Fibroblast of lung (primary cell): ENCODE measurements at regions not wholly inside any gene's neighbourhood (a gene's known extent, or its start where the extent isn't known, plus 50 kb on each side); places are given as distances from the start of the nearest gene placed in this dataset.
"Not testable (repeated sequence)": the region's sequence is repeated elsewhere in the genome, so short reads cannot be mapped to it uniquely, and the experiment has no call there.

Experiments used
- DNase-seq, 2 donors: peaks; one replicate each; pipeline versions ENCODE4 v3.0.0 to v3.0.0-alpha.2; 2010; ENCODE audit warnings: low read depth in 2 of 2
- H2AFZ ChIP-seq: 2 replicates; pipeline ENCODE4 v1.5.1; 2012; ENCODE audit warnings: low read length, control low read depth, inconsistent platforms
- H3K27ac ChIP-seq: 2 replicates; pipeline ENCODE4 v1.5.1; 2011; ENCODE audit warnings: low read length, control low read depth; ENCODE audit not compliant: insufficient read depth
- H3K27me3 ChIP-seq: 2 replicates; pipeline ENCODE4 v1.5.1; 2011; ENCODE audit warnings: mild to moderate bottlenecking, low read length; ENCODE audit not compliant: control insufficient read depth, insufficient read depth
- H3K36me3 ChIP-seq: 2 replicates; pipeline ENCODE4 v1.5.1; 2011; ENCODE audit warnings: low read length; ENCODE audit not compliant: control insufficient read depth, insufficient read depth
- H3K4me1 ChIP-seq: 2 replicates; pipeline ENCODE4 v1.5.1; 2011; ENCODE audit warnings: low read length; ENCODE audit not compliant: control insufficient read depth, insufficient read depth; ENCODE audit errors: extremely low read depth
- H3K4me2 ChIP-seq: 2 replicates; pipeline ENCODE4 v1.5.1; 2011; ENCODE audit warnings: low read length, control low read depth; ENCODE audit not compliant: insufficient read depth; ENCODE audit errors: extremely low read depth
- H3K4me3 ChIP-seq, 4 experiments: fragments of 200-600 bp in 1 of 4; sonication (generic) in 1 of 4; replicated peaks in 1 of 4; 2 replicates each; pipeline ENCODE4 v1.5.1; 2011 to 2016; ENCODE audit warnings: low read length in 4 of 4, low read depth in 3 of 4, mild to moderate bottlenecking in 3 of 4, control low read depth in 2 of 4, inconsistent platforms in 1 of 4, mixed read lengths in 1 of 4; ENCODE audit not compliant: insufficient read depth in 1 of 4; ENCODE audit errors: control extremely low read depth in 1 of 4
- H3K79me2 ChIP-seq: 2 replicates; pipeline ENCODE4 v1.5.1; 2012; ENCODE audit warnings: mild to moderate bottlenecking, low read length, inconsistent platforms; ENCODE audit not compliant: control insufficient read depth, insufficient read depth
- H3K9ac ChIP-seq: 2 replicates; pipeline ENCODE4 v1.5.1; 2011; ENCODE audit warnings: mild to moderate bottlenecking, low read length, control low read depth; ENCODE audit not compliant: insufficient read depth
- H3K9me3 ChIP-seq: 2 replicates; pipeline ENCODE4 v1.5.1; 2012; ENCODE audit warnings: low read depth, low read length; ENCODE audit not compliant: control insufficient read depth, insufficient read depth
- H4K20me1 ChIP-seq: 2 replicates; pipeline ENCODE4 v1.5.1; 2011; ENCODE audit warnings: low read length; ENCODE audit not compliant: control insufficient read depth, insufficient read depth; ENCODE audit errors: extremely low read depth
- EZH2 ChIP-seq: IDR thresholded peaks from 2 replicates; pipeline ENCODE4 v1.5.1; 2012; ENCODE audit warnings: low read length, control low read depth, mild to moderate bottlenecking; ENCODE audit errors: missing control alignments
- TF ChIP-seq, protein P1 (sequence below), 2 donors: IDR thresholded peaks in 1 of 2; conservative IDR thresholded peaks in 1 of 2; 1 replicate in 1 of 2; 2 replicates in 1 of 2; pipeline ENCODE4 v1.5.1; 2011 to 2012; ENCODE audit warnings: low read length in 2 of 2, control low read depth in 1 of 2, inconsistent platforms in 1 of 2, low read depth in 1 of 2, mild to moderate bottlenecking in 1 of 2

DNA sequence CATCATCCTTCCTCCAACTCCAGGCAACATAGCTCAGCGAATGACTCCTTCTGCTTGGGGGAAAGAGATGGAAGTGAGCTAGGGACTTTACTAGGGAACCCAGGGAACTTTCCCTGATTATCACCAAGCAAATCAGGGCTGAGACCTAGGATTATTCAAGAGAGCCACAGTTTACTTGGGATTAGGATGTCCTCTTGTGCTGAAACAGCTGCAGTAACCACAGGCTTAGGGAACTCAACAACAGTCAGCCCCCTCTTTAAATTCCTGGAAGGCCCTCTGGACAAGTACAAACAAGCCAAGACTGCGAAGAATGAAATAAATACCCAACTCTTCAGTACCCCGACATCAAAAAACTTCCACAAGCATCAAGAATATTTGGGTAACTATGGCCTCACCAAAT lies 700.9 kb downstream of the COL12A1 start:
- Histone ChIP-seq H2AFZ (no peak overlapping the region), H4K20me1 (no peaks in the 10 kb centered on the region), H3K27ac (no peak overlapping the region), H3K79me2 (no peaks in the 10 kb centered on the region), H3K4me3 (no peak overlapping the region), H3K4me2 (no peak overlapping the region), H3K9me3 (no peaks in the 10 kb centered on the region), H3K9ac (no peak overlapping the region), H3K36me3 (no peaks in the 10 kb centered on the region), H3K4me1 (no peaks in the 10 kb centered on the region), H3K27me3 (no peaks in the 10 kb centered on the region)
- DNase-seq: no peak
- TF ChIP-seq EZH2: no peak
- TF ChIP-seq, protein P1, sequence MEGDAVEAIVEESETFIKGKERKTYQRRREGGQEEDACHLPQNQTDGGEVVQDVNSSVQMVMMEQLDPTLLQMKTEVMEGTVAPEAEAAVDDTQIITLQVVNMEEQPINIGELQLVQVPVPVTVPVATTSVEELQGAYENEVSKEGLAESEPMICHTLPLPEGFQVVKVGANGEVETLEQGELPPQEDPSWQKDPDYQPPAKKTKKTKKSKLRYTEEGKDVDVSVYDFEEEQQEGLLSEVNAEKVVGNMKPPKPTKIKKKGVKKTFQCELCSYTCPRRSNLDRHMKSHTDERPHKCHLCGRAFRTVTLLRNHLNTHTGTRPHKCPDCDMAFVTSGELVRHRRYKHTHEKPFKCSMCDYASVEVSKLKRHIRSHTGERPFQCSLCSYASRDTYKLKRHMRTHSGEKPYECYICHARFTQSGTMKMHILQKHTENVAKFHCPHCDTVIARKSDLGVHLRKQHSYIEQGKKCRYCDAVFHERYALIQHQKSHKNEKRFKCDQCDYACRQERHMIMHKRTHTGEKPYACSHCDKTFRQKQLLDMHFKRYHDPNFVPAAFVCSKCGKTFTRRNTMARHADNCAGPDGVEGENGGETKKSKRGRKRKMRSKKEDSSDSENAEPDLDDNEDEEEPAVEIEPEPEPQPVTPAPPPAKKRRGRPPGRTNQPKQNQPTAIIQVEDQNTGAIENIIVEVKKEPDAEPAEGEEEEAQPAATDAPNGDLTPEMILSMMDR (conservative IDR thresholded peaks at IDR 0.05 in 1 of 2, IDR thresholded peaks at IDR 0.05 in 1 of 2; ENCODE audit: low read depth in 1 of 2, low read length in 2 of 2): no peak

DNA sequence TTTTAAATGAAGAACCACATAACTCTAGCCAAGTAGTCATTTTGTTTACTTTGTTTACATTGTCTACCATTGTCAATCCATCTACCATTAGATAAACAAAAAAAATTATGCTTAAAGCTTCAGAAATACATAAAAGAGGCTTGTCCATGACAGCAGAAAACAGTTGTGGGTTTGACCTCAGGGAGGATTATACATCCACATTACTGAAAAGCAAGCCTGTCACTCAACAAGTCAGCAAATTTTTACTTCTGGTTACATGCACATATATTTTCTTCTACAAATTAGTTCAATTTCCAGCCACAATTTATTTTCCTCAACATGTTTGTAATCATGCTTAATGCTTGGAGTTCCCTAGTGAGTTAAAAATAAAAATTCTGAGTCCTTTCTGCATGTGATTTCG lies 713.3 kb downstream of the COL12A1 start:
- DNase-seq: no peak
- H3K9me3 ChIP-seq: no peaks in the 10 kb centered on the region
- no peak overlapping the region for H3K9ac ChIP-seq
- H3K4me3 ChIP-seq: no peak overlapping the region
- H3K27me3 ChIP-seq: no peaks in the 10 kb centered on the region
- no peaks in the 10 kb centered on the region for H4K20me1 ChIP-seq
- H2AFZ ChIP-seq: no peak overlapping the region
- no peak overlapping the region for H3K4me2 ChIP-seq
- no peaks in the 10 kb centered on the region for H3K79me2 ChIP-seq
- no peaks in the 10 kb centered on the region for H3K4me1 ChIP-seq
- H3K36me3 ChIP-seq: no peaks in the 10 kb centered on the region
- TF ChIP-seq EZH2: no peak
- TF ChIP-seq, protein P1 (conservative IDR thresholded peaks at IDR 0.05 in 1 of 2, IDR thresholded peaks at IDR 0.05 in 1 of 2; ENCODE audit: low read depth in 1 of 2, low read length in 2 of 2): no peak
- no peak overlapping the region for H3K27ac ChIP-seq

DNA sequence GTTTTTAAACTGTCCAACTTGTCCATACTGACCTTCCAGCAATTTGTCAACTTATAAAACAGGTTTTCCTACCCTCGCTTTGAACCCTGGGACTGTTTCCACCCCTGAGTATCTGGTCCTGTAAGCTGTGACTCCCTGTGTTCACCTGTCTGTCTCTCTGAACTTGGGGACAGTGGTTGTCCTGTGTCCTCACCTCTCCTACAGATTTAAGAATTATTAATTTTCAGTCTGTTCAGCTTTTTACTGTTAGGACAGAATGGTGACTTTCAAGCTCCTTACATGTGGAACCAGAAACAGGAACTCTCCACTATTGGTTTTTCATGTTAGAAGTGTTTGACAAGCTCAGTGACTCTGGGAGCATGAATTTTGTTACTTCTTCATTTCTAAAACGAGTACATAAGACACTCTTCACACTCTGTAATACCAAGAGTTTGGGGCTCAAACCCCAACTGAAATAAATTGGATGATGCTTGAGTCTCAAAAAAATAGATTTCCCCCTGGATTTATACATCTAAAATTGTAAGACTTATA lies 713.9 kb downstream of the COL12A1 start:
- Histone ChIP-seq H2AFZ (no peak overlapping the region), H3K4me3 (no peak overlapping the region), H4K20me1 (no peaks in the 10 kb centered on the region), H3K27me3 (no peaks in the 10 kb centered on the region), H3K4me1 (no peaks in the 10 kb centered on the region), H3K4me2 (no peak overlapping the region), H3K27ac (no peak overlapping the region), H3K79me2 (no peaks in the 10 kb centered on the region), H3K36me3 (no peaks in the 10 kb centered on the region), H3K9me3 (no peaks in the 10 kb centered on the region), H3K9ac (no peak overlapping the region)
- no peak for DNase-seq
- no peak for TF ChIP-seq EZH2
- TF ChIP-seq, protein P1 (conservative IDR thresholded peaks at IDR 0.05 in 1 of 2, IDR thresholded peaks at IDR 0.05 in 1 of 2; ENCODE audit: low read depth in 1 of 2, low read length in 2 of 2): no peak

DNA sequence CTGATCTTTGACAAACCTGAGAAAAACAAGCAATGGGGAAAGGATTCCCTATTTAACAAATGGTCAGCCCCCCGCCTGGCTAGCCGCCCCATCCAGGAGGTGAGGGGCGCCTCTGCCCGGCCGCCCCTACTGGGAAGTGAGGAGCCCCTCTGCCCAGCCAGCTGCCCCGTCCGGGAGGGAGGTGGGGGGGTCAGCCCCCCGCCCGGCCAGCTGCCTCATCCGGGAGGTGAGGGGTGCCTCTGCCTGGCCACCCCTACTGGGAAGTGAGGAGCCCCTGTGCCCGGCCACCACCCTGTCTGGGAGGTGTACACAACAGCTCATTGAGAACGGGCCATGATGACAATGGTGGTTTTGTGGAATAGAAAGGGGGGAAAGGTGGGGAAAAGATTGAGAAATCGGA lies 717.1 kb downstream of the COL12A1 start:
- not testable (repeated sequence) for H3K9me3 ChIP-seq, H3K27ac ChIP-seq, H3K36me3 ChIP-seq, H3K4me2 ChIP-seq, H3K27me3 ChIP-seq, DNase-seq, H3K4me1 ChIP-seq, H4K20me1 ChIP-seq, H2AFZ ChIP-seq, H3K9ac ChIP-seq, H3K4me3 ChIP-seq, H3K79me2 ChIP-seq
